ENCODE measurements at regions not wholly inside any gene's neighbourhood (a gene's known extent, or its start where the extent isn't known, plus 50 kb on each side); places are given as distances from the start of the nearest gene placed in this dataset.
"Not testable (repeated sequence)": the region's sequence is repeated elsewhere in the genome, so short reads cannot be mapped to it uniquely, and the experiment has no call there.

- Histone ChIP-seq H3K4me3 (ENCODE audit: low read depth, low read length) (no peak overlapping the region), H3K27me3 (ENCODE audit: control insufficient read depth, insufficient read depth, low read length) (no peaks in the 10 kb centered on the region), H3K36me3 (ENCODE audit: control insufficient read depth, insufficient read depth, low read length) (no peaks in the 10 kb centered on the region)
- DNase-seq (ENCODE audit: low read depth): no peak
- no peak for TF ChIP-seq CTCF (IDR thresholded peaks at IDR 0.05; ENCODE audit: insufficient read depth, low read length, severe bottlenecking)
- no peak for FAIRE-seq
Measured at GRCh38 chr6:147991961-147992360, 350.7 kb upstream of the SASH1 start.

- TF ChIP-seq CTCF (IDR thresholded peaks at IDR 0.05; ENCODE audit: insufficient read depth, low read length, severe bottlenecking): no peak
- Histone ChIP-seq H3K4me3 (ENCODE audit: low read depth, low read length) (no peak overlapping the region), H3K27me3 (ENCODE audit: control insufficient read depth, insufficient read depth, low read length) (no peaks in the 10 kb centered on the region), H3K36me3 (ENCODE audit: control insufficient read depth, insufficient read depth, low read length) (no peaks in the 10 kb centered on the region)
- DNase-seq (ENCODE audit: low read depth): no peak
- FAIRE-seq: no peak
Measured at GRCh38 chr6:147999001-147999540, 343.6 kb upstream of the SASH1 start.

GRCh38 chr6:148001844-148002642 is 340.6 kb upstream of the SASH1 start:
- FAIRE-seq (no peak), DNase-seq (ENCODE audit: low read depth) (no peak)
- Histone ChIP-seq H3K27me3 (ENCODE audit: control insufficient read depth, insufficient read depth, low read length) (no peaks in the 10 kb centered on the region), H3K4me3 (ENCODE audit: low read depth, low read length) (no peak overlapping the region), H3K36me3 (ENCODE audit: control insufficient read depth, insufficient read depth, low read length) (no peaks in the 10 kb centered on the region)
- no peak for TF ChIP-seq CTCF (IDR thresholded peaks at IDR 0.05; ENCODE audit: insufficient read depth, low read length, severe bottlenecking)

- Histone ChIP-seq H3K36me3 (ENCODE audit: control insufficient read depth, insufficient read depth, low read length) (no peaks in the 10 kb centered on the region), H3K27me3 (ENCODE audit: control insufficient read depth, insufficient read depth, low read length) (no peaks in the 10 kb centered on the region), H3K4me3 (ENCODE audit: low read depth, low read length) (no peak overlapping the region)
- TF ChIP-seq CTCF (IDR thresholded peaks at IDR 0.05; ENCODE audit: insufficient read depth, low read length, severe bottlenecking): no peak
- FAIRE-seq (no peak), DNase-seq (ENCODE audit: low read depth) (no peak)
Measured at GRCh38 chr6:148004651-148005050, 338.0 kb upstream of the SASH1 start.

- H3K27me3 ChIP-seq (ENCODE audit: control insufficient read depth, insufficient read depth, low read length): no peaks in the 10 kb centered on the region
- TF ChIP-seq CTCF (IDR thresholded peaks at IDR 0.05; ENCODE audit: insufficient read depth, low read length, severe bottlenecking): no peak
- no peak for FAIRE-seq
- DNase-seq (ENCODE audit: low read depth): no peak
- no peaks in the 10 kb centered on the region for H3K36me3 ChIP-seq (ENCODE audit: control insufficient read depth, insufficient read depth, low read length)
- no peak overlapping the region for H3K4me3 ChIP-seq (ENCODE audit: low read depth, low read length)
Measured at GRCh38 chr6:148005806-148006205, 336.8 kb upstream of the SASH1 start.

- not testable (repeated sequence) for DNase-seq (ENCODE audit: low read depth); H3K36me3 ChIP-seq (ENCODE audit: control insufficient read depth, insufficient read depth, low read length); H3K27me3 ChIP-seq (ENCODE audit: control insufficient read depth, insufficient read depth, low read length); H3K4me3 ChIP-seq (ENCODE audit: low read depth, low read length); FAIRE-seq
Measured at GRCh38 chr6:148010516-148010915, 332.1 kb upstream of the SASH1 start.

Data from bronchial epithelial cell (primary cell).